ENCODE measurements at regions not wholly inside any gene's neighbourhood (a gene's known extent, or its start where the extent isn't known, plus 50 kb on each side); places are given as distances from the start of the nearest gene placed in this dataset.

- TF ChIP-seq CTCF (IDR thresholded peaks at IDR 0.05): no peak
- no peak for TF ChIP-seq REST (IDR thresholded peaks at IDR 0.05; ENCODE audit: insufficient read depth in 1 of 2, low read depth in 2 of 2, low read length in 1 of 2)
- TF ChIP-seq POLR2AphosphoS5 (IDR thresholded peaks at IDR 0.05; ENCODE audit: low read depth, low read length): no peak
- no peak for TF ChIP-seq SIN3A (IDR thresholded peaks at IDR 0.05; ENCODE audit: borderline replicate concordance, insufficient read depth, low read depth, low read length)
Observed at GRCh38 chr9:10729213-10729612, 116.4 kb upstream of the PTPRD start.

Data from Panc1 (cell line).